ENCODE measurements at regions not wholly inside any gene's neighbourhood (a gene's known extent, or its start where the extent isn't known, plus 50 kb on each side); places are given as distances from the start of the nearest gene placed in this dataset.

DNA sequence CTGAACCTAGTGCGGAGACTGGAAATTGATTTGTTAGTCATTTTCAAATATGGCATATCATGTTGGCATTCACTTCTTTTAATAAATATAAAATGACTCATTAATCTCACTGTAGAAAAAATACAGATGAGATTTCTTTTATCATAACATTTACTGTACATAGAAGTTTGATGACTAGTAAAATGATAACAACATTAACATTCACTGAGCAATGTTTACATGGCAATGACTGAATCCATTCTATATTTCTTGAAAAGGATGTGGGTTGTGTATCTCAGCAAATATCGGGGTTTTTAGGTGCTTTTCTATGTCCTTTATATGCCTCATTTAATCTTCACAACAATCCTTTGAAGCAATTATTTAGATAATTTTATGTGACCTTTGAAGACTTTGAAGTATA, 920.9 kb upstream of the FAT3 start:
- TF ChIP-seq CTCF (IDR thresholded peaks at IDR 0.05) (no peak), POLR2A (IDR thresholded peaks at IDR 0.05; ENCODE audit: low read depth) (no peak), POLR2AphosphoS5 (IDR thresholded peaks at IDR 0.05) (no peak), EP300 (IDR thresholded peaks at IDR 0.05) (no peak)
